ENCODE measurements at regions not wholly inside any gene's neighbourhood (a gene's known extent, or its start where the extent isn't known, plus 50 kb on each side); places are given as distances from the start of the nearest gene placed in this dataset.
"Not testable (repeated sequence)": the region's sequence is repeated elsewhere in the genome, so short reads cannot be mapped to it uniquely, and the experiment has no call there.

DNA sequence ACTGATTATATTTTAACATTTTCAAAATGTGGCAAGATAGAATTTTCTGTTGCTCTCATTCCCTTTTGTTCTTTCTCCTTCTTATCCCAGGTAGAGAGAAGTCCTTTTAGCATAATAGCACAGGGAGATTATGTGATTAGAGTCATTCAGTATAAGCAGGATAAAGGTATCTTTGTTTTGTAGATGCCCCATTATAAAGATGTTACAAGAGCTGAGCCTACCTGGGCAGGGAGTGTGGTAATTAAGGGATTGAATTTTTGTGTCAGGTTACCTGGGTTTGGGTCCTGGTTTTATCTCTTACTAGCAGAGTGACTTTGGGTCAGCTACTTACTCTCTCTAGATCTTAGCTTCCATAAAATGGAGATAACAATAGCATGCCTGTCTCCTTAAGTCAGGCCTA, 536.5 kb downstream of the TMEM135 start:
- no peak for DNase-seq (ENCODE audit: low spot score)
- Mint-ChIP-seq H3K9me3 (ENCODE audit: low read depth) (no peaks in the 10 kb centered on the region), H3K36me3 (ENCODE audit: low read depth) (no peaks in the 10 kb centered on the region), H3K4me1 (ENCODE audit: low read depth) (no peaks in the 10 kb centered on the region), H3K27me3 (ENCODE audit: low read depth) (no peaks in the 10 kb centered on the region), H3K27ac (ENCODE audit: unreplicated experiment) (no peak overlapping the region), H3K4me3 (ENCODE audit: unreplicated experiment) (no peak overlapping the region)
- TF ChIP-seq, protein P1, sequence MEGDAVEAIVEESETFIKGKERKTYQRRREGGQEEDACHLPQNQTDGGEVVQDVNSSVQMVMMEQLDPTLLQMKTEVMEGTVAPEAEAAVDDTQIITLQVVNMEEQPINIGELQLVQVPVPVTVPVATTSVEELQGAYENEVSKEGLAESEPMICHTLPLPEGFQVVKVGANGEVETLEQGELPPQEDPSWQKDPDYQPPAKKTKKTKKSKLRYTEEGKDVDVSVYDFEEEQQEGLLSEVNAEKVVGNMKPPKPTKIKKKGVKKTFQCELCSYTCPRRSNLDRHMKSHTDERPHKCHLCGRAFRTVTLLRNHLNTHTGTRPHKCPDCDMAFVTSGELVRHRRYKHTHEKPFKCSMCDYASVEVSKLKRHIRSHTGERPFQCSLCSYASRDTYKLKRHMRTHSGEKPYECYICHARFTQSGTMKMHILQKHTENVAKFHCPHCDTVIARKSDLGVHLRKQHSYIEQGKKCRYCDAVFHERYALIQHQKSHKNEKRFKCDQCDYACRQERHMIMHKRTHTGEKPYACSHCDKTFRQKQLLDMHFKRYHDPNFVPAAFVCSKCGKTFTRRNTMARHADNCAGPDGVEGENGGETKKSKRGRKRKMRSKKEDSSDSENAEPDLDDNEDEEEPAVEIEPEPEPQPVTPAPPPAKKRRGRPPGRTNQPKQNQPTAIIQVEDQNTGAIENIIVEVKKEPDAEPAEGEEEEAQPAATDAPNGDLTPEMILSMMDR (IDR thresholded peaks at IDR 0.05) = no peak

- no peaks in the 10 kb centered on the region for H3K4me1 Mint-ChIP-seq (ENCODE audit: low read depth)
- no peak overlapping the region for H3K4me3 Mint-ChIP-seq (ENCODE audit: unreplicated experiment)
- TF ChIP-seq, protein P1 (IDR thresholded peaks at IDR 0.05) = no peak
- no peaks in the 10 kb centered on the region for H3K9me3 Mint-ChIP-seq (ENCODE audit: low read depth)
- H3K27me3 Mint-ChIP-seq (ENCODE audit: low read depth) = no peaks in the 10 kb centered on the region
- H3K27ac Mint-ChIP-seq (ENCODE audit: unreplicated experiment) = no peak overlapping the region
- H3K36me3 Mint-ChIP-seq (ENCODE audit: low read depth) = no peaks in the 10 kb centered on the region
- DNase-seq (ENCODE audit: low spot score) = no peak
Measured at GRCh38 chr11:87573708-87574107, 536.0 kb downstream of the TMEM135 start.

DNA sequence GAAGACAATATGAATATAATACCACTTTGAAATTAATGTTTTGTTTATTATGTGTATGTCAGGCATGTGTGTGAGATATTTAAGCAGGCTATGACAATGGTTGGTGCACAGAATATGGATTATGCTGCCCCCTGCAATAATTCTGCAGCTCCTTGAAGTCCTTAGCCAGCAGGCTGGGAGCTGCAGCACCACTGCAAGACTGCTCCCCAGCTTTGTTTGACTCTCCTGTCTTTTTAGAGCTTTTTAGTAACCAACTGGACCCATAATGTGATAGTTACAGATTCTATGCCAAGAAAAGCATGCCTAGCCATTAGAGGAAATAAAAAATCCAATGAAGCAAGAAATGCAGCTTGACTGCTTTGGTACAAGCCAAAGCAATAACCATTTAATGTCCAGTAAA, 535.1 kb downstream of the TMEM135 start:
- TF ChIP-seq, protein P1 (IDR thresholded peaks at IDR 0.05) = no peak
- Mint-ChIP-seq H3K36me3 (ENCODE audit: low read depth) (no peaks in the 10 kb centered on the region), H3K27me3 (ENCODE audit: low read depth) (no peaks in the 10 kb centered on the region), H3K4me3 (ENCODE audit: unreplicated experiment) (no peak overlapping the region), H3K9me3 (ENCODE audit: low read depth) (no peaks in the 10 kb centered on the region), H3K4me1 (ENCODE audit: low read depth) (no peaks in the 10 kb centered on the region), H3K27ac (ENCODE audit: unreplicated experiment) (no peak overlapping the region)
- no peak for DNase-seq (ENCODE audit: low spot score)

DNA sequence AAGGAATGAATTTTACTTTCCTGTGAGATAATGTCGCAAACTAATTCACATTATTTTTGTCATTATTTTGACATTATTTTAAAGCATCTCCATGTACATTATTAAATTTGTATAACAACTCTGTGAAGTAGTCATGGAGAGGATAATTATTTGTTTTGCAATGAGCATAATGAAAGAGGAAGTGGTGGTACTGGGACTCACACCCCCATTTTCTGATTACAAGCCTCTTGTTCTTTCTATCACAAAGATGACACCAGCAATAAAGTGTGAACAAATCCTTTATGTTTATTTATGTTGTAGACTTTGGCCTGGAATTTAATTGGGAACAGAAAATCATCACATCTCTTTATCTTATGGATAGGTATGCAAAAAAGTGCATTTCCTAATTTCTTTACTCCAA, 522.6 kb downstream of the TMEM135 start:
- peaks cover 6% of the 10 kb centered on the region for H3K9me3 Mint-ChIP-seq (ENCODE audit: low read depth)
- H3K4me1 Mint-ChIP-seq (ENCODE audit: low read depth) = no peaks in the 10 kb centered on the region
- TF ChIP-seq, protein P1 (IDR thresholded peaks at IDR 0.05) = no peak

DNA sequence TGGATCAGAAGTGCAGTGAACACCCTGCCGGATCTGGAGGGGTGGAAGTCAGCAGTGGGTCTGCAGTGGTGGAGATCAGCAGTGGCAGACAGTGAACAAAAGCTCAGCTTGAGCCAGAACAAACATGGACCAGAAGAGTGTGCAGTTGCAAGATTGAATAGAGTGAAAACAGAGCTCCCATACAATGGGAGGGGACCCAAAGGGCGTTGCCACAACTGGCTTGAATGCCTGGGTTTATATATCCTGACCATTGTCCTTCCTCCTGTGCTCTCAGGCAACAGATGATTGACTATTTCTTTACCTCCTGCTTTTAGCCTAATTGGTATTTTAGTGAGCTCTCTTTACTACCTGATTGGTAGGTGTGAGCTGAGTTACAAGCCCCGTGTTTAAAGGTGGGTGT, 522.1 kb downstream of the TMEM135 start:
- H3K27me3 Mint-ChIP-seq (ENCODE audit: low read depth) = peaks cover 12% of the 10 kb centered on the region
- not testable (repeated sequence) for H3K27ac Mint-ChIP-seq (ENCODE audit: unreplicated experiment); H3K4me3 Mint-ChIP-seq (ENCODE audit: unreplicated experiment); H3K36me3 Mint-ChIP-seq (ENCODE audit: low read depth); H3K4me1 Mint-ChIP-seq (ENCODE audit: low read depth); H3K9me3 Mint-ChIP-seq (ENCODE audit: low read depth); DNase-seq (ENCODE audit: low spot score)

More for the DNA sequence above, 522.6 kb downstream of the TMEM135 start:
- peaks cover 2% of the 10 kb centered on the region for H3K36me3 Mint-ChIP-seq (ENCODE audit: low read depth)
- peaks cover 14% of the 10 kb centered on the region for H3K27me3 Mint-ChIP-seq (ENCODE audit: low read depth)
- H3K4me3 Mint-ChIP-seq (ENCODE audit: unreplicated experiment) = no peak overlapping the region
- H3K27ac Mint-ChIP-seq (ENCODE audit: unreplicated experiment) = no peak overlapping the region
- no peak for DNase-seq (ENCODE audit: low spot score)

- Mint-ChIP-seq H3K27me3 (ENCODE audit: low read depth) (peaks cover 1% of the 10 kb centered on the region), H3K36me3 (ENCODE audit: low read depth) (peaks cover 2% of the 10 kb centered on the region), H3K27ac (ENCODE audit: unreplicated experiment) (no peak overlapping the region), H3K9me3 (ENCODE audit: low read depth) (peaks cover 9% of the 10 kb centered on the region), H3K4me3 (ENCODE audit: unreplicated experiment) (no peak overlapping the region), H3K4me1 (ENCODE audit: low read depth) (no peaks in the 10 kb centered on the region)
- TF ChIP-seq, protein P1 (IDR thresholded peaks at IDR 0.05) = no peak
- no peak for DNase-seq (ENCODE audit: low spot score)
Measured at GRCh38 chr11:87555101-87555500, 517.4 kb downstream of the TMEM135 start.
